ENCODE measurements at regions not wholly inside any gene's neighbourhood (a gene's known extent, or its start where the extent isn't known, plus 50 kb on each side); places are given as distances from the start of the nearest gene placed in this dataset.

GRCh38 chr16:22634954-22635353, 124.3 kb downstream of the NPIPB5 start:
- no peak overlapping the region for H2AFZ ChIP-seq (ENCODE audit: low read length)
- H3K56ac ChIP-seq (ENCODE audit: insufficient read length, low read depth, low read length), result no peak overlapping the region
- Mint-ChIP-seq H3K4me3 (peak overlapping the region; percentile 9 to 12; a peak in 3 of 5 replicates), H3K9me3 (no peaks in the 10 kb centered on the region), H3K36me3 (ENCODE audit: insufficient read depth in 1 of 3, low read depth in 3 of 3) (no peaks in the 10 kb centered on the region), H3K27ac (peak overlapping the region; percentile 88 to 98 (median 97)), H3K27me3 (ENCODE audit: low read depth) (no peaks in the 10 kb centered on the region), H3K4me1 (peaks cover 42 to 48% of the 10 kb centered on the region in 2 experiments)
- H3K79me1 ChIP-seq (ENCODE audit: insufficient read depth, low read depth, low read length, poor library complexity, severe bottlenecking), result no peaks in the 10 kb centered on the region
- H3K4me2 ChIP-seq (ENCODE audit: insufficient read depth, insufficient read length, low read length), result peak overlapping the region; percentile 11
- H3T11ph ChIP-seq (ENCODE audit: low read length), result no peak overlapping the region
- no peaks in the 10 kb centered on the region for H4K20me1 ChIP-seq (ENCODE audit: control insufficient read depth, insufficient read depth, insufficient read length)
- peaks cover 30% of the 10 kb centered on the region; the same call in 1 of the 2 replicates for H3K4me1 ChIP-seq (ENCODE audit: insufficient read depth, low read length)
- peak; percentile 91 for DNase-seq
- TF ChIP-seq, protein P1, sequence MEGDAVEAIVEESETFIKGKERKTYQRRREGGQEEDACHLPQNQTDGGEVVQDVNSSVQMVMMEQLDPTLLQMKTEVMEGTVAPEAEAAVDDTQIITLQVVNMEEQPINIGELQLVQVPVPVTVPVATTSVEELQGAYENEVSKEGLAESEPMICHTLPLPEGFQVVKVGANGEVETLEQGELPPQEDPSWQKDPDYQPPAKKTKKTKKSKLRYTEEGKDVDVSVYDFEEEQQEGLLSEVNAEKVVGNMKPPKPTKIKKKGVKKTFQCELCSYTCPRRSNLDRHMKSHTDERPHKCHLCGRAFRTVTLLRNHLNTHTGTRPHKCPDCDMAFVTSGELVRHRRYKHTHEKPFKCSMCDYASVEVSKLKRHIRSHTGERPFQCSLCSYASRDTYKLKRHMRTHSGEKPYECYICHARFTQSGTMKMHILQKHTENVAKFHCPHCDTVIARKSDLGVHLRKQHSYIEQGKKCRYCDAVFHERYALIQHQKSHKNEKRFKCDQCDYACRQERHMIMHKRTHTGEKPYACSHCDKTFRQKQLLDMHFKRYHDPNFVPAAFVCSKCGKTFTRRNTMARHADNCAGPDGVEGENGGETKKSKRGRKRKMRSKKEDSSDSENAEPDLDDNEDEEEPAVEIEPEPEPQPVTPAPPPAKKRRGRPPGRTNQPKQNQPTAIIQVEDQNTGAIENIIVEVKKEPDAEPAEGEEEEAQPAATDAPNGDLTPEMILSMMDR (conservative IDR thresholded peaks at IDR 0.05), result no peak
- H3K9ac ChIP-seq (ENCODE audit: extremely low read depth, insufficient read length, low read length), result peak overlapping the region; percentile 11
- H4K5ac ChIP-seq (ENCODE audit: insufficient read length, low read depth, low read length), result no peak overlapping the region
- H3K23ac ChIP-seq (ENCODE audit: insufficient read length, low read depth, low read length), result no peak overlapping the region
- peak overlapping the region; percentile 90 for H3K27ac ChIP-seq (ENCODE audit: insufficient read length, low read depth, low read length)
- H4K8ac ChIP-seq (replicated peaks; ENCODE audit: insufficient read length, low read depth, low read length), result no peak overlapping the region
- H4K91ac ChIP-seq (ENCODE audit: insufficient read length, low read depth, low read length), result no peak overlapping the region
- H2BK15ac ChIP-seq (ENCODE audit: low read depth, low read length), result no peak overlapping the region
- H3K79me2 ChIP-seq (ENCODE audit: insufficient read depth, low read length), result no peaks in the 10 kb centered on the region
- no peaks in the 10 kb centered on the region for H3K23me2 ChIP-seq (ENCODE audit: insufficient read length, low read depth, low read length, poor library complexity, severe bottlenecking)
- H2BK5ac ChIP-seq (ENCODE audit: insufficient read length, low read length), result peak overlapping the region; percentile 10
- H3K18ac ChIP-seq (ENCODE audit: insufficient read length, low read depth, low read length), result peak overlapping the region; percentile 5
- no peak overlapping the region for H2BK12ac ChIP-seq (ENCODE audit: insufficient read length, low read depth, low read length)
- H3K27me3 ChIP-seq (ENCODE audit: insufficient read depth, low read length), result no peaks in the 10 kb centered on the region
- H2AK5ac ChIP-seq (ENCODE audit: insufficient read length, low read length), result no peak overlapping the region
- H3K14ac ChIP-seq (ENCODE audit: insufficient read depth, low read length), result peak overlapping the region; percentile 0; the same call in 1 of the 2 replicates
- H3K4ac ChIP-seq (ENCODE audit: low read depth, low read length), result no peak overlapping the region
- no peaks in the 10 kb centered on the region for H3K9me3 ChIP-seq (ENCODE audit: control insufficient read depth, low read depth, low read length)
- no peak overlapping the region for H2BK120ac ChIP-seq (ENCODE audit: low read depth, low read length, poor library complexity, severe bottlenecking)
- no peak overlapping the region for H2BK20ac ChIP-seq (ENCODE audit: low read depth, low read length, poor library complexity, severe bottlenecking)
